Hindlimb muscle (tissue), 1 donor: ENCODE measurements at regions not wholly inside any gene's neighbourhood (a gene's known extent, or its start where the extent isn't known, plus 50 kb on each side); places are given as distances from the start of the nearest gene placed in this dataset.
A peak's percentile ranks its signal among the peaks of the same experiment; 100 is the strongest.
"Not testable (repeated sequence)": the region's sequence is repeated elsewhere in the genome, so short reads cannot be mapped to it uniquely, and the experiment has no call there.

Source experiments
- DNase-seq: peaks from one replicate; pipeline ENCODE4 v3.0.0-alpha.2; 2013

- no peak for DNase-seq
These were observed 195.1 kb downstream of the PWWP3B start for GRCh38 chrX:106363214-106363613.

- no peak for DNase-seq
These were observed 210.5 kb downstream of the PWWP3B start for GRCh38 chrX:106378616-106379015.

- no peak for DNase-seq
These were observed 220.4 kb upstream of the RADX start for GRCh38 chrX:106391284-106391911.

- no peak for DNase-seq
These were observed 219.4 kb upstream of the RADX start for GRCh38 chrX:106392346-106392745.

GRCh38 chrX:106397788-106398538, 213.8 kb upstream of the RADX start:
- DNase-seq: no peak

GRCh38 chrX:106401965-106402559, 209.7 kb upstream of the RADX start:
- DNase-seq: no peak

GRCh38 chrX:106404512-106404911, 207.3 kb upstream of the RADX start:
- DNase-seq: no peak

GRCh38 chrX:106415276-106415895, 196.4 kb upstream of the RADX start:
- no peak for DNase-seq

DNA sequence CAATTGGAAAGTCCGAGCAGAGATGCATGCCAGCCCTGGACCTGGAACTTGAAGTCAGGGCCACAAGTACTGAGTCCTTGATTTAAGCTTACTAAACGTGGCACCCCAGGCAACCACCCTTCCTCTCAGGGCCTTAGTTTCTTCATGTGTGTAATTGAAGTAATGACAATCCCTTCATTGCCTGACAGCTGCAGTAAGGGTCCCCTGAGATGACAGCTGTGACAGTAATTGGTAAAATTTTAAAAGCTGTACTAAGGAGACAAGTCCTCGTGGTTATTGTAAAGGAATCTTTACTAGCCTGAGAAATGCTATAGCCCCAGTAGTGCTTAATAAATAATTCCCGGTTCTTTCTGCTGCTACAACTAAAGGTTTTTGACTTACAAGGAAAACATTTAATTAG, 175.1 kb upstream of the RADX start:
- DNase-seq: no peak

DNA sequence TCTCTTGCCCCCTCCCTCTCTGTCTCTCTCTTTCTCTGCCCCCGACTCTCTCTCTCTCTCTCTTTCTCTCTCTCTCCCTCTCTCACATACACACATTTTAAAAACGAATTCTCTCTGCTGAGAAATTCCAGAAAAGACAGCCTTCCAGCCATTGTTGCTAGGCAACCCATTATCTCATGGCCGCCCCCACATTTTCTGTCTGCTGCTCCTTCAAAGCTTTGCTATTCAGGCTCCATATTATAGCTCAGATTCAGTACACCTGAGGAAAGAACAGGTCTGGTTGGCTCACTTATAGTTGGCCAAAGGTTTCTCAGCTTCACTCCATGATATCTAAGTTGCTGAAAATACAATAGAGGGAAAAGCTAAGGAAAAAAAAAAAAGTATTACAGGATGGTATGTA, 174.4 kb upstream of the RADX start:
- no peak for DNase-seq

- DNase-seq: no peak
These were observed 161.4 kb upstream of the RADX start for GRCh38 chrX:106450405-106450804.

DNA sequence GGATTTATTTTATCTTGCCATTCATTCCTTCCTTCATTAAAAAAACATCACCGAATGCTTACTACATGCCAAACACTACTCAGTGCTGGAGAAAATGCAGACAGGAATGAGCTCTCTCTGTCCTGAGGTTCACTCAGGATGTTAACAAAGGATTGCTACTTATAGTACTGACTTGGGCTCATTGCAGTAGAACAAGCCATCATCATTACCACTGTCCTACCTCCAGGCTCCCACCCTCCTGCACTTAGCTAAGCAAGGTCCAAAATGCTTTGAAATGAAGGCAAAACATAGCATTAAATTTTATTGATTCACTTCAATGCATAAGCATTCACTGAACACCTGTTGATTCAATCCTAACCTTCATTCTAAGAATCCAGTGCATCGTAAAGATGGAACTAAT, 159.8 kb upstream of the RADX start:
- DNase-seq: no peak

GRCh38 chrX:106454991-106455390, 156.8 kb upstream of the RADX start:
- DNase-seq: no peak

GRCh38 chrX:106457802-106458201, 154.0 kb upstream of the RADX start:
- no peak for DNase-seq

- DNase-seq: no peak
These were observed 144.4 kb upstream of the RADX start for GRCh38 chrX:106467422-106467821.

GRCh38 chrX:106467943-106468342, 143.8 kb upstream of the RADX start:
- no peak for DNase-seq

DNA sequence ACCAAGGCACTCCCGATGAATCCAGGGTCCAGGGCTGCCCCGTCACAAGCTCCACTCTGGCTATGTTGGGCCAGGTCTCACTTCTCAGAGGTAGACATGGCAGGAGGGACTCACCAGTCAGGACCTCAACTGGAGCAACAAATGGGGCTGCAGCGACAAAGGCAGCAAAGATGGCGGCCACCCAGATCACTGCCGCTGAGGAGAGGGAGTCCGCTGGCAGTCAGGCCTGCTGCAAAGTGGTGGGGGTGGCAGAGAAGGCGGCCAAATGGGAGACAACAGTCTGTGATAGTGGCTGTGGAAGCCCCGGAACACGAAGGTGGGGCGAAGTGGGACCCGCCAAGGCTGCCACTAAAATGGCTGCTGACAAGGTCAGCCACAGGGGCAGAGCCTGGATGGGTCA, 143.3 kb upstream of the RADX start:
- no peak for DNase-seq

DNA sequence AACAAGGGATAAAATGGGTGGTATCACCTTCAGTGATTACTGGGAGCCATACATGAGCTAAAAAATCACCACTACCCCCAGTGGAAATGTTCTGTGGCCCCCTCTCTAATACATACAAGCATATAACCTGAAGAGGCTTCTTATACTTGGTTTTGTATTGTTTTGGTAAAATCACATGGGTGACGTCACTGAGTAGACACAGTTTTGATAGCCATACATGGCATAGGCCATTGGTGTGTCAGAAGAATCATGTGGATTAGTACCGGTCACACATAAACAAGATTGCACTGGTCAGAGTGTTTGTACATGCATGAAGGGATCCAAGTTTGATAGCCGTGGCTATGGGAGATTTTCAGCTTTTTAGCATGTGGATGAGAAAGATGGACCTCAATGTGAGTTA, 131.9 kb upstream of the RADX start:
- DNase-seq: no peak

- DNase-seq: peak; percentile 14
These were observed 130.4 kb upstream of the RADX start for GRCh38 chrX:106481341-106481740.

- no peak for DNase-seq
These were observed 127.5 kb upstream of the RADX start for GRCh38 chrX:106484233-106484632.

DNA sequence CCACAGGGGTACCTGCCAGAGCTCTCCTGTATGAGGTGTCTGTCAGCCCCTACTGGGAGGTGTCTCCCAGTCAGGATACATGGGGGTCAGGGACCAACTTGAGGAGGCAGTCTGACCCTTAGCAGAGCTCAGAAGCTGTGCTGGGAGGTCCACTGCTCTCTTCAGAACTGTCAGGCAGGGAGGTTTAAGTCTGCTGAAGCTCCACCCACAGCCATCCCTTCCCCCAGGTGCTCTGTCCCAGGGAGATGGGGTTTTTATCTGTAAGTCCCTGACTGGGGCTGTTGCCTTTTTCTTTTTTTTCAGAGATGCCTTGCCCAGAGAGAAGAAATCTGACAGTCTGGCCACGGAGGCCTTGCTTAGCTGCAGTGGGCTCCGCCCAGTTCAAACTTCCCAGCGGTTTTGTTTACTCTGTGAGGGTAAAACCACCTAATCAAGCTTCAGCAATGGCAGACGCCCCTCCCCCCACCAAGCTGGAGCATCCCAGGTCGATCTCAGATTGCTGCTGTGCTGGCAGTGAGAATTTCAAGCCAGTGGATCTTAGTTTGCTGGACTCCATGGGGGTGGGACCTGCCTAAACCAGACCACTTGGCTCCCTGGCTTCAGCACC, 118.5 kb upstream of the RADX start:
- not testable (repeated sequence) for DNase-seq

DNA sequence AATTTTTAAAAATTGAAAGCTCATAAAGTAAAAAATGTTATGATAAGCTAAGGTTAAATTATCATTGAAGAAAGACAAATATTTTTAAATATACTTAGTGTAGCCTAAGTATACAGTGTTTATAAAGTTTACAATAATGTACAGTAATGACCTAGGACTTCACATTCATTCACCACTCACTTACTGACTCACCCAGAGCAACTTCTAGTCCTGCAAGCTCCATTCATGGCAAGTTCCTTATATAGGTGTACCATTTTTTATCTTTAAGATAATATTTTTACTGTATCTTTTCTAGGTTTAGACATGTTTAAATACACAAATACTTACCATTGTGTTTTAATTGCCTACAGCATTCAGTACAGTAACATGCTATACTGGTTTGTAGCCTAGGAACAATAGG, 112.3 kb upstream of the RADX start:
- no peak for DNase-seq

GRCh38 chrX:106510713-106511403, 100.9 kb upstream of the RADX start:
- DNase-seq: no peak
